ENCODE measurements at regions not wholly inside any gene's neighbourhood (a gene's known extent, or its start where the extent isn't known, plus 50 kb on each side); places are given as distances from the start of the nearest gene placed in this dataset.

DNA sequence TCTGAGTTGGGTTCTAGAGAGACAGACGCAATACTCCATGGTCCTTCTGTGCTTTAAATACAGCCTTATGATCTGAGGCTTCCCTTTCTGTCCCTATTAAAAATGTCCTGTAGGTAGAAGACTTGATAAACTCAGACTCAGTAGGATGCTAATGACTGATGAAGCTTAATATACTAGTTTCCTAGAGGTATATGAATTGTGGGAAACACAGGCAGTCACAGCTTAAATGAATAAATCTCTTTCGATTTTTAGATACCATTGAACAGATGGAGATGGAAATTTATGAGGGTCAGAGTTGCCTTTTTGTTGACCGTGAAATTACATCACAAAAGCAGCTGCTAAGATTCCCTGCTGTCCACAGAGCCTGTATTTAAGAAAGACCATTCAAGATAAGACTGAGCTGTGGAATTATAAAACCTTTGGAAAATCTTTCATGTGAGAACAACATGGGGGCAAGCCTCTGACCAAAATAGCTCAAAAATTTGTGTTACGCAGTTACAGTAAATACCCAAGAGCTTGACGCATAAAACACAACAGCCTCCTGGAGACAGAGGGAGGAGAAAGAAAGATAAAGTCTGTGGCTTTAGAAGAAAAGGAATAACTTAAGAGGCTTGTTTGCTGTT is 172.3 kb downstream of the AASDHPPT start:
- no peak overlapping the region for H3K4me3 ChIP-seq (replicated peaks in 1 of 3; ENCODE audit: insufficient read depth in 1 of 3, low read depth in 2 of 3, low read length in 3 of 3)
- H3K36me3 ChIP-seq (replicated peaks in 1 of 2; ENCODE audit: control insufficient read depth in 1 of 2, insufficient read depth in 2 of 2, low read length in 2 of 2), result no peaks in the 10 kb centered on the region
- no peak for ATAC-seq
- H3K27ac ChIP-seq (ENCODE audit: extremely low read length, insufficient read depth, low read length), result no peak overlapping the region
- intact Hi-C loops (cut with micrococcal nuclease; ENCODE audit: unreplicated experiment) (no loop called here), in situ Hi-C loops (cut with HindIII; ENCODE audit: extremely low pct_ligation_motif_present, low pct_unique_long_range_greater_than_20kb) (no loop called here)
- H3K9me3 ChIP-seq (ENCODE audit: low read length), result peaks cover 79% of the 10 kb centered on the region
- ChIA-PET CTCF (ENCODE audit: low intra/inter-chr PET ratio, low total read pairs) (no interaction called here), POLR2A (no interaction called here)
- no peak for FAIRE-seq
- no peaks in the 10 kb centered on the region for H3K27me3 ChIP-seq (ENCODE audit: control insufficient read depth in 1 of 2, insufficient read depth in 2 of 2, low read length in 2 of 2)
- H4K20me1 ChIP-seq (ENCODE audit: insufficient read depth, low read length), result no peaks in the 10 kb centered on the region
- 40% methylated on average over 5 of the region's 5 CpGs for WGBS (ENCODE audit: low lambda C conversion rate)
- H3K9ac ChIP-seq (ENCODE audit: insufficient read depth, low read depth, low read length), result no peak overlapping the region
- DNase-seq (ENCODE audit: low spot score), result no peak
- no peak overlapping the region for H3K4me2 ChIP-seq (ENCODE audit: low read depth, low read length)
- no peak overlapping the region for H2AFZ ChIP-seq (ENCODE audit: low read length)
- H3K79me2 ChIP-seq (ENCODE audit: insufficient read depth, low read length), result no peaks in the 10 kb centered on the region
- TF ChIP-seq ZNF138 (CRISPR knock-in tag; IDR thresholded peaks at IDR 0.05; ENCODE audit: low read depth) (no peak), ZNF232 (CRISPR knock-in tag; IDR thresholded peaks at IDR 0.05; ENCODE audit: borderline replicate concordance) (no peak)
- BruUV-seq (replicated peaks), result no TSS peak
- H3K4me1 ChIP-seq (ENCODE audit: insufficient read depth, low read length), result no peaks in the 10 kb centered on the region

DNA sequence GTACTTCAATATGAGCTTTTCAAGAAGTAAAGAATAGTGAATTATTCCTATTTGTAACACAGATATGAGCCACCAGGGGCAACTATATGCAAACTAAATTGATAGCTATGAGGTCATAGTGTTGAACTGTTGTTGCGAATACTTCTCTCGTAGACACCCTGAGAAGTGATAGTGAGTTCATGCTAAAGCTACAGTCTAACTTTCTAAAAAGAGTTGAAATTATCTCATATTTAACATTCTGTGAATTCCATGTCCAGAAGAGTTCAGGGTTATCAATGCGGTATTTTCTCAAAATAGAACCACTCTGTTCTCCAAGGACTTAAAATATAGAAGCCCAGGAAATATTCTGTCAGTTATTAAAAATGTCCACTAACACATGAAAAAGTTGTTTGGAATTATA is 185.4 kb downstream of the AASDHPPT start:
- H2AFZ ChIP-seq (ENCODE audit: low read length), result no peak overlapping the region
- no peak overlapping the region for H3K4me2 ChIP-seq (ENCODE audit: low read depth, low read length)
- H3K9me3 ChIP-seq (ENCODE audit: low read length), result peaks cover 64% of the 10 kb centered on the region
- no TSS peak for BruUV-seq (replicated peaks)
- no peaks in the 10 kb centered on the region for H4K20me1 ChIP-seq (ENCODE audit: insufficient read depth, low read length)
- TF ChIP-seq ZNF557 (CRISPR knock-in tag; IDR thresholded peaks at IDR 0.05) (no peak), SMAD9 (CRISPR knock-in tag; IDR thresholded peaks at IDR 0.05) (no peak), SRSF1 (optimal IDR thresholded peaks at IDR 0.05; ENCODE audit: low read depth, low read length) (no peak), ZNF432 (CRISPR knock-in tag; IDR thresholded peaks at IDR 0.05; ENCODE audit: borderline replicate concordance) (no peak), CCDC6 (CRISPR knock-in tag; IDR thresholded peaks at IDR 0.05) (no peak)
- TF ChIP-seq, protein P1, sequence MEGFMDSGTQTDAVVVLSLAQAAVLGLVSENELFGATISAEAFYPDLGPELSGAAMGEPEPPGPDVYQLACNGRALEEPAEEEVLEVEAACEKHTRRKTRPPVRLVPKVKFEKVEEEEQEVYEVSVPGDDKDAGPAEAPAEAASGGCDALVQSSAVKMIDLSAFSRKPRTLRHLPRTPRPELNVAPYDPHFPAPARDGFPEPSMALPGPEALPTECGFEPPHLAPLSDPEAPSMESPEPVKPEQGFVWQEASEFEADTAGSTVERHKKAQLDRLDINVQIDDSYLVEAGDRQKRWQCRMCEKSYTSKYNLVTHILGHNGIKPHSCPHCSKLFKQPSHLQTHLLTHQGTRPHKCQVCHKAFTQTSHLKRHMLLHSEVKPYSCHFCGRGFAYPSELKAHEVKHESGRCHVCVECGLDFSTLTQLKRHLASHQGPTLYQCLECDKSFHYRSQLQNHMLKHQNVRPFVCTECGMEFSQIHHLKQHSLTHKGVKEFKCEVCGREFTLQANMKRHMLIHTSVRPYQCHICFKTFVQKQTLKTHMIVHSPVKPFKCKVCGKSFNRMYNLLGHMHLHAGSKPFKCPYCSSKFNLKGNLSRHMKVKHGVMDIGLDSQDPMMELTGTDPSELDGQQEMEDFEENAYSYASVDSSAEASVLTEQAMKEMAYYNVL (CRISPR knock-in tag; IDR thresholded peaks at IDR 0.05; ENCODE audit: borderline replicate concordance), result no peak
- in situ Hi-C loops (cut with HindIII; ENCODE audit: extremely low pct_ligation_motif_present, low pct_unique_long_range_greater_than_20kb), result no loop called here
- no peak overlapping the region for H3K27ac ChIP-seq (ENCODE audit: extremely low read length, insufficient read depth, low read length)
- no peaks in the 10 kb centered on the region for H3K4me1 ChIP-seq (ENCODE audit: insufficient read depth, low read length)
- whole genome bisulfite sequencing (ENCODE audit: low lambda C conversion rate), result 71% methylated on average over 3 of the region's 3 CpGs
- no peak for FAIRE-seq
- no peaks in the 10 kb centered on the region for H3K27me3 ChIP-seq (ENCODE audit: control insufficient read depth in 1 of 2, insufficient read depth in 2 of 2, low read length in 2 of 2)
- no peak for ATAC-seq
- CTCF ChIA-PET (ENCODE audit: low intra/inter-chr PET ratio, low total read pairs), result no interaction called here
- POLR2A ChIA-PET, result no interaction called here
- DNase-seq (ENCODE audit: low spot score), result no peak
- H3K79me2 ChIP-seq (ENCODE audit: insufficient read depth, low read length), result no peaks in the 10 kb centered on the region
- intact Hi-C loops (cut with micrococcal nuclease; ENCODE audit: unreplicated experiment), result no loop called here
- no peaks in the 10 kb centered on the region for H3K36me3 ChIP-seq (replicated peaks in 1 of 2; ENCODE audit: control insufficient read depth in 1 of 2, insufficient read depth in 2 of 2, low read length in 2 of 2)
- H3K4me3 ChIP-seq (replicated peaks in 1 of 3; ENCODE audit: insufficient read depth in 1 of 3, low read depth in 2 of 3, low read length in 3 of 3), result no peak overlapping the region
- no peak overlapping the region for H3K9ac ChIP-seq (ENCODE audit: insufficient read depth, low read depth, low read length)
